Activated gamma-delta T cell (primary cell): ENCODE measurements at regions not wholly inside any gene's neighbourhood (a gene's known extent, or its start where the extent isn't known, plus 50 kb on each side); places are given as distances from the start of the nearest gene placed in this dataset.

Experiments used
- DNase-seq: peaks from one replicate; lab custom pipeline; 2025; lab: John Stamatoyannopoulos, UW

- DNase-seq, result no peak
Observed at GRCh38 chr5:166488560-166488959, 1802.9 kb upstream of the WWC1 start.

DNA sequence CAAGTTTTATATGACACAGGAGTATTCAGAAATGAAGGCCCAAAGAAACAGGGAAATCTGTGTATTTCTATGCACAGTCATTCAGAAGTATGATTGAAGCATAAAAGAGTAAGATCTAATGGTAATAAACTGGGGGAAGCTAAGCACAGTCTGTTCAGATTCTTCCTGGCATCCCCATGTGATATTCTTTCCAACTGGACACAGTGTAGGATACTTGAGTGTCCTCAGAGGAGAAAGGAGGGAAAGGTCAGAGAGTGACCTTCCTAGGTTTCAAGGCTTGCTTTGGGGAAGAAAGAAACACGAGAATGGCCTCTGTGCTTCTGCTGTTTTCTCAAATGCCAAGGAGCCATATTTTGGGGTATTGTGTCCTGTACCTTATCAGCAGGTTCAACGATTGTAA lies 1798.4 kb upstream of the WWC1 start:
- no peak for DNase-seq

GRCh38 chr5:166493612-166494011 lies 1797.8 kb upstream of the WWC1 start:
- no peak for DNase-seq

DNA sequence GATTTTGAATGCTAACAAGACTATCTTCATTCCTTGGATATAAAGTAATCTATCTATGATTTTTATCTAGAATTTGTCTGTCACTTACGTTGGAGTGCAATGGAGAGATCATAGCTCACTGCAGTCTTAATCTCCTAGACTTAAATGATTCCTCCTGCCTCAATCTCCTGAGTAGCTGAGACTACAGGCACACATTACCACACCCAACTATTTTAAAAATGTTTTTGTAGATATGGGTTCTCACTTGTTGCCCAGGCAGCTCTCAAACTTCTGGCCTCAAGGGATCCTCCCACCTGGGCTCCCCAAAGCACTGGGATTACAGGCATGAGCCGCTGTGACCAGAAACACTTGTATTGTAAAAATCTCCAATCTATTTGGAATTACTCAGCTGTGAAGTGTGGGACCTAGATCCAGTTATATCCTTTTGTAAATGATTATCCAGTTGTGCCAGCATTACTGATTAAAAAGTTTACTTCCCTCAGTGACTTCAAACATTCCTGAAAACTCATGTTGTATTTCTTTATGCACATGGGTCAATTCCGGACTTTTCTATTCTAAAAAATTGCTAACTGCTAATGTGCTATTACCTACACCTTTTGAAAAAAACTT lies 1793.8 kb upstream of the WWC1 start:
- DNase-seq, result no peak

DNA sequence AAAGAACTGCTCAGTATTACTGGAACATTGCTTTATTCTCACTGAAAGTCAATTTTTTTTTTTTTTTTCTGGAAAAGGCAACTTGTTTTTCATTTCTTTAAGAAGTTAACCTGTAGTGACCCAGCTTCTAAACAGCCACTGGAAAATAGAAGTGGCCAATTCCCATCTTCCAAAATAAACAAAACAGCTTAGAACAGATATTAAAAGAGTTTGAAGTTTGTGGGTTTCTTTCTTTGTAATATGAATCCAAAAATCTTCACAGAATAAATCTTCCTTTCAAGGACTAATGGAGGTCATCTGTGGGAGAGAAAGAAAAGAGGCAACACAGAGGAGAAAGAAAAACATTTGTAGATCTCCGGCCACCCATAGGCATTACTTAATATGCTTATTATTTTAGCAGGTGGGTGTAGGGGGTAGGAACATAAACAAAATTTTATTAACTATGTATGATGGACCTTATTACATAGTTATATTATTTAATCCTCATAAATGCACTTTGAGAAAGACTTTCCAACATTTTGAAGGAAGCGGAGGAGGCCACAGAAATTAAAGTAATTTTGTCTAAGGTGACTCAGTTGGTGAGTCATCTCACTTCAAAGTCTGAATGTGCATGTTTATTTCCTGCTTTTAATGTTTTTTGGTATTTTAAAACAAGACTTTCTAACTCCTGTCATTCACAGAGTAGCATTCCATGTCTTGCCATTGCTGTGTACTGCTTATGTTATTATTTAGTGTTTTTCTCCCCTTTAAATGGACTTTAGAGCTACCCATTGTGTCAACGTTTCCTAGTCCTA lies 1791.8 kb upstream of the WWC1 start:
- no peak for DNase-seq

DNA sequence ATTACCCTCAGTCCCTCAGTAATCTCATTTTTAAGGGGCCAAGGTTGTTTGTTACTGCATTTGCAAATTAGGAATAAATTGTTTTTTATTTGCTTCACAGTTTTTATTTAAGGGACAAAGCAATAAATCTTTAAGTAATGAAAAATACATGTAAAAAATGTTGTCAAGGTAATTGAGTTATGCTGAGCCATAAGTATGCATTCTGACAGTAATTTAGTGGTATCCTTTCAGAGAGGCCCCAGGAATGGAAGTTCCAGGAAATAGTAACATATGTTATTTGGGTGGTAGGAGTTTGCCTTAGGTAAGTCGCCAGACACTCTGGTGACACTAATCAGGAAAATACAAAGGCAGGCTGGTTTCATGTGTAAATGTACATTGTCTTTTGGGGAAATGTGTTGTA lies 1787.9 kb upstream of the WWC1 start:
- no peak for DNase-seq

GRCh38 chr5:166505067-166505466 lies 1786.4 kb upstream of the WWC1 start:
- no peak for DNase-seq

DNA sequence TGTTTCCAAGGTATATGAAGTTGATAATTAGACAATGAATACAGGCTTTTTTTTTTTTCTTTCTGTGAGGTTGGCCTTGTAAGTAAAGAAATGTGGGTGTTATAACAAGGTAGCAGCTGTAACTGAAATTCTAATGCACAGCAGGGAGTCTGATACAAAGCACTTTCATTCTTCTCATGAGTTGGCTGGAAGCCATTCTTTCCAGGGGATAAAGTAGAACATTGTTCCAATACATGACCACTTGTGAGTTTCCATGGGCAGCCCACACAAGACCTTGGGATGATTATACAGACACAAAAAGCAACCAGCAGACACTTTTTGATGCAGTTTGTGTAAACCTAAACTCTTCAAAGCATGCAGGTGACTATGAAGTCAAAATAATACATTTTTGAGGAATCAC lies 1785.9 kb upstream of the WWC1 start:
- no peak for DNase-seq

- DNase-seq, result no peak
Observed at GRCh38 chr5:166507810-166508425, 1783.5 kb upstream of the WWC1 start.

GRCh38 chr5:166509085-166509484 lies 1782.4 kb upstream of the WWC1 start:
- DNase-seq, result no peak

- no peak for DNase-seq
Observed at GRCh38 chr5:166517976-166518375, 1773.5 kb upstream of the WWC1 start.

DNA sequence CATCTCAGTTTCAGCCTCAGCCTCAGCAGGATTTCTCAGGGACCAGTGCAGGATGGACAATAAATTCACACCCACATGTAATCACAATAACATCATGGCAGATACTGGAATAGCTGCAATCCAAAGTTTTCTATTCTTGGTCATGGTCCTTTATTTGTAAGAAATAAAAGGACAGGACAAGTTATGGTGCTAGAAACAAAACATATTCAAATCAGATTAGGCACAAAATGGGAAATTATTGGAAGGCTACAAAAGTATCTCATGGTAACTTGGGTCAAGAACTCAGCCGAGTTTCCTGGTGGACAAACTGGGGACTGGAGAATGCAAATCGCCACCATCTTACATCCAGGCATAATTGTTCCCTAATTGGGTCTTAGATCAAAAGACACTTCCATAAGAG lies 1768.2 kb upstream of the WWC1 start:
- no peak for DNase-seq

- DNase-seq, result no peak
Observed at GRCh38 chr5:166529200-166529599, 1762.2 kb upstream of the WWC1 start.

GRCh38 chr5:166532456-166533220 lies 1758.8 kb upstream of the WWC1 start:
- DNase-seq, result no peak

DNA sequence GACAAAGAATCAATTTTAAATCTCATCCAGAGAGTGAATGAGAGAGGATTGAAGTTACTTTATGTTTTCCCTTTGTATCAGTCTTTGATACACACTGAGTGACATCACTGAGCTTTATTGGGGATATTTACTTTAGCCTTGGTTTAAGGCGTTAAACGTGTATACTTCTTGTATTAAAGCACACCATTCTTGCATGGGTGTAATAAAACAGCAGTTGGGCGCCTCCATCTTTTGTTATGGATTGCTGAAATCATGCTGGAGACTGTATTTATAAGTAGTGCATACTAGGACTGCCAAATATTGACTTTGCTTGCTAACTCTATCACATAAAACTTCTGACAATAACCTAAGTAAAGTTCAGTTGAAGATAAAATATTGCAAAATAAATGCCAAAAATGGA lies 1755.8 kb upstream of the WWC1 start:
- DNase-seq, result no peak

- no peak for DNase-seq
Observed at GRCh38 chr5:166540156-166540555, 1751.3 kb upstream of the WWC1 start.

- no peak for DNase-seq
Observed at GRCh38 chr5:166551384-166551783, 1740.1 kb upstream of the WWC1 start.

DNA sequence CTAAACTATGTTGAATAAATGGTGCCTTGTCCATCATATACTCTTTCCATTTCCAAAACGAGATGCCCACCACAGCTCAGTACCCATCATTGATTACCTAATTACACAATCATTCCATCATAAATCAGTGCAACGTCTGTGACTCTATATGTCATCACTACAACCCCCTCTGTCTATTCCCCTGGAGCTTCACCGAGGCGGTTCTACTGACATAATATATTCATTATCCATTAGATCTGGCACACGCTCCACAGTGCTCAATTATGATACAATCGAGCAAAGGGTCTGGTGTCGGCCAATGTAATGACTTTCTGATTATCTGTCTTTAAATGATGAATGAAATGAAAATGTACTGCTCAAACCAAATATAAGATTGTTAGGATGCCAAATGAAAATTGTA lies 1737.7 kb upstream of the WWC1 start:
- no peak for DNase-seq

DNA sequence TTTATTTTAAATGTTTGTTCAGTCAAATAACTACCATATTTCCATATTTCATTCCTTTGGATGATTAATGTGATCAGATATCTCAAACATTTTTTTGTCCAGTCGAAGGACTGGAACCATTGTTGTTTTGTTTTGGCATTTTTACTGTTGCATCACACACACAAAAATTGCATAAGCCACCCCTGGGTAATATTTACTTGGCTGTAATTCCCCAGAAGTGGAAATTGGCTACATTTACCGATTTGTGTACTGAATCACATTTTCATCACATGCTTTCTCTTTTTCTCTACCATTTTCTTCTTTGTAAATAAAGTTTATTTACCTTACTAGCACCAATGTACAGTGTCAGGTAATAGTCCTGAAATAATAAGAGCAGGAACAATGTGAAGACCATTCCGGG lies 1729.7 kb upstream of the WWC1 start:
- DNase-seq, result no peak

GRCh38 chr5:166562246-166562645 lies 1729.2 kb upstream of the WWC1 start:
- DNase-seq, result no peak

DNA sequence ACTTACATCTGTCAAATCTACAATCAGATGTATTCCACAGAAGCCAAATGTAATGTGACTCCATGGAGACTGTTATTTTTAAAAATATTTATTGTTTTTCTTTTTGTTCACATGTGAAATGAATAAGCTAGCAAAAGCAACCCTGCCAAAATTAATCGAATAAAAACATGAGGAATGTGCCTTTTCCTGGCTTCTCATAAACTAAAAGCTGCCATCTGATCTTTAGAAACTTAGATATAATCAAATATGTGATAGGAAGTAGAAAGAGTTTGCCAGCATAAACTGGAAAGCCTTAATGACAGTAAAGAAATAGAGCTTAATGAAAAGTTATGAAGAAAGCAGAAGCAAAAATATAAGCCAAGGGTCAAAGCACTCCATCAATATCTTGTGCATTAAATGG lies 1724.7 kb upstream of the WWC1 start:
- DNase-seq, result no peak

DNA sequence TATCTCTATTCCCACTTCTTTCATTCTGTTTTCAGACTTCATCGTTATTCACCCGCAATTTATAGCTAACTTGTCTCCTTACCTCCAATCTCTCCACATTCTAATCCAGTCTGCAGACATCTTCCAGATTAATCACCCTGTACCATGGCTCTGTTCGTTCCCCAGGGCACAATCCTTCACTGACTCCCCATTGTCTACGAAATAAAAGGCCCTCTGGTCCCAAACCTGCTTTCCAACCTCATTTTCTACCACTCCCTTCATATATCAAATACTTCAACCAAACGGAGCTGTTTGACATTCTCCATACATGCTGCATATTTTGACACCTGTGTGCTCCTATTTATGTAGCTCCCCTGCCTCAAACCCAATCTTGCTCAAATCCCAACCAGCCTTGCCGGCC lies 1720.6 kb upstream of the WWC1 start:
- DNase-seq, result no peak

DNA sequence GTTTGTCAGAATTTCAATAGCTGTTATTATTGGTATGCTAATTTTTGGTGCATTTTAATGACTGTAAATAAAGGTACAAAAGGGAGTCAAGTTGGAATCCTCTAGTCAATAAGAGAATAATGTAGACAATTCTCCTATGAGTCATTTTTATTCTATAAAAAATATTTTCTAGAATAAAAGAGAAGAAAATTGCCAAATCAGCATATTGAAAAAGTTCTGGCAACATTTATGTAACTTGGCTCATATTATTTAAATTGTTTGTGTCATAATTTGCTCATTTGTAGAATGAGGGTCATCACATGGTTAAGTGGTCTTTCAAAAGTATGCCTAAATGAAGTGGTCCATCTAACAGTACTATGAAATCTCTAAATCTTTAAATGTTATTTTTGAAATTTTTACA lies 1719.8 kb upstream of the WWC1 start:
- no peak for DNase-seq
